SK-N-SH treated with all-trans-retinoic acid at 6 μM for 48 hours (cell line): ENCODE measurements at regions not wholly inside any gene's neighbourhood (a gene's known extent, or its start where the extent isn't known, plus 50 kb on each side); places are given as distances from the start of the nearest gene placed in this dataset.

Experiments
- ATAC-seq: fragments of 200-7000 bp; cut with Tn5 transposase; 3 replicates; pipeline ENCODE4 v1.9.1; 2020; ENCODE audit warnings: mild to moderate bottlenecking, moderate library complexity
- ARNTL ChIP-seq: fragments of 450-650 bp; formaldehyde crosslinking; IDR thresholded peaks from 2 replicates; pipeline ENCODE4 v1.5.0; 2020; ENCODE audit warnings: low read depth, mild to moderate bottlenecking, moderate library complexity, borderline replicate concordance
- BACH2 ChIP-seq: fragments of 250-450 bp; sonication (Bioruptor Pico); IDR thresholded peaks from 2 replicates; pipeline ENCODE4 v1.9.0; 2021; ENCODE audit warnings: mild to moderate bottlenecking, borderline replicate concordance
- CREB5 ChIP-seq: fragments of 250-450 bp; sonication (Bioruptor Pico); IDR thresholded peaks from 2 replicates; pipeline ENCODE4 v1.5.1; 2020; ENCODE audit warnings: low read depth, mild to moderate bottlenecking, moderate library complexity
- CSDC2 ChIP-seq: fragments of 250-450 bp; sonication (Bioruptor Pico); IDR thresholded peaks from 2 replicates; pipeline ENCODE4 v1.5.0; 2020; ENCODE audit warnings: mild to moderate bottlenecking, moderate library complexity
- CSRNP3 ChIP-seq: fragments of 250-450 bp; sonication (Bioruptor Pico); IDR thresholded peaks from 2 replicates; pipeline ENCODE4 v1.5.1; 2021; ENCODE audit warnings: mild to moderate bottlenecking, moderate library complexity
- GLIS3 ChIP-seq: fragments of 250-450 bp; sonication (Bioruptor Pico); IDR thresholded peaks from 2 replicates; pipeline ENCODE4 v1.5.0; 2020; ENCODE audit warnings: mild to moderate bottlenecking, moderate library complexity
- ISL1 ChIP-seq: fragments of 250-450 bp; sonication (Bioruptor Pico); IDR thresholded peaks from 2 replicates; pipeline ENCODE4 v2.1.2; 2022; ENCODE audit warnings: mild to moderate bottlenecking, moderate library complexity
- OSR1 ChIP-seq: fragments of 250-450 bp; sonication (Bioruptor Pico); IDR thresholded peaks from 2 replicates; pipeline ENCODE4 v1.8.0; 2022; ENCODE audit warnings: moderate library complexity, mild to moderate bottlenecking, inconsistent platforms
- PATZ1 ChIP-seq: fragments of 250-450 bp; sonication (Bioruptor Pico); IDR thresholded peaks from 2 replicates; pipeline ENCODE4 v1.8.0; 2020; ENCODE audit warnings: mild to moderate bottlenecking, moderate library complexity, borderline replicate concordance
- POU6F1 ChIP-seq: fragments of 250-450 bp; sonication (Bioruptor Pico); IDR thresholded peaks from 2 replicates; pipeline ENCODE4 v1.8.0; 2021; ENCODE audit warnings: low read depth, mild to moderate bottlenecking, moderate library complexity, borderline replicate concordance
- PPARA ChIP-seq: fragments of 250-450 bp; sonication (Bioruptor Pico); IDR thresholded peaks from 2 replicates; pipeline ENCODE4 v1.5.0; 2020; ENCODE audit warnings: mild to moderate bottlenecking, borderline replicate concordance
- SNAI2 ChIP-seq: fragments of 250-450 bp; sonication (Bioruptor Pico); IDR thresholded peaks from 2 replicates; pipeline ENCODE4 v1.5.0; 2020; ENCODE audit warnings: mild to moderate bottlenecking, moderate library complexity
- TCF4 ChIP-seq: fragments of 250-450 bp; sonication (Bioruptor Pico); IDR thresholded peaks from 2 replicates; pipeline ENCODE4 v1.8.0; 2021; ENCODE audit warnings: mild to moderate bottlenecking, moderate library complexity, borderline replicate concordance
- TOX ChIP-seq: fragments of 250-450 bp; sonication (Bioruptor Pico); IDR thresholded peaks from 2 replicates; pipeline ENCODE4 v1.8.0; 2021; ENCODE audit warnings: mild to moderate bottlenecking, moderate library complexity, borderline replicate concordance
- TSHZ2 ChIP-seq: fragments of 250-450 bp; sonication (Bioruptor Pico); IDR thresholded peaks from 2 replicates; pipeline ENCODE4 v1.5.0; 2020; ENCODE audit warnings: mild to moderate bottlenecking, moderate library complexity
- ZC3H10 ChIP-seq: fragments of 250-450 bp; sonication (Bioruptor Pico); IDR thresholded peaks from 2 replicates; pipeline ENCODE4 v1.5.1; 2021; ENCODE audit warnings: mild to moderate bottlenecking, moderate library complexity
- ZFP30 ChIP-seq: fragments of 450-650 bp; formaldehyde crosslinking; IDR thresholded peaks from 2 replicates; pipeline ENCODE4 v1.5.0; 2022; ENCODE audit warnings: mild to moderate bottlenecking, moderate library complexity
- ZNF70 ChIP-seq: fragments of 450-650 bp; formaldehyde crosslinking; IDR thresholded peaks from 2 replicates; pipeline ENCODE4 v1.5.0; 2020; ENCODE audit warnings: mild to moderate bottlenecking, moderate library complexity
- ZNF8 ChIP-seq: fragments of 450-650 bp; formaldehyde crosslinking; IDR thresholded peaks from 2 replicates; pipeline ENCODE4 v1.5.0; 2020; ENCODE audit warnings: mild to moderate bottlenecking, moderate library complexity

- no peak for TF ChIP-seq ISL1
- no peak for TF ChIP-seq SNAI2 (CRISPR knock-in tag)
- TF ChIP-seq TCF4 (CRISPR knock-in tag) = no peak
Measured at GRCh38 chr22:22037740-22038139, 55.2 kb upstream of the TOP3B start (continued).

- ATAC-seq = no peak
- TF ChIP-seq TOX (CRISPR knock-in tag) (no peak), CREB5 (no peak), TCF4 (CRISPR knock-in tag) (no peak), ZNF8 (CRISPR knock-in tag) (no peak), ARNTL (CRISPR knock-in tag) (no peak), ZNF70 (CRISPR knock-in tag) (no peak), BACH2 (CRISPR knock-in tag) (no peak), PATZ1 (CRISPR knock-in tag) (no peak), CSDC2 (CRISPR knock-in tag) (no peak), POU6F1 (CRISPR knock-in tag) (no peak), ISL1 (no peak), SNAI2 (CRISPR knock-in tag) (no peak)
Measured at GRCh38 chr22:22037229-22037628, 54.6 kb upstream of the TOP3B start.

- ATAC-seq = no peak
- TF ChIP-seq OSR1 = no peak
- TF ChIP-seq, all 23 proteins: peak for 0
Measured at GRCh38 chr22:22036588-22036987, 54.0 kb upstream of the TOP3B start.

GRCh38 chr22:22035771-22036314, 53.3 kb upstream of the TOP3B start:
- TF ChIP-seq SNAI2 (CRISPR knock-in tag) (no peak), BACH2 (CRISPR knock-in tag) (no peak), PATZ1 (CRISPR knock-in tag) (no peak), TSHZ2 (CRISPR knock-in tag) (no peak)
- TF ChIP-seq, all 23 proteins: peak for 0
- ATAC-seq = no peak

GRCh38 chr22:22035203-22035602, 52.6 kb upstream of the TOP3B start:
- ATAC-seq = no peak
- no peak for TF ChIP-seq OSR1
- no peak for TF ChIP-seq ISL1
- TF ChIP-seq CSRNP3 = no peak
- TF ChIP-seq TSHZ2 (CRISPR knock-in tag) = no peak
- no peak for TF ChIP-seq GLIS3
- TF ChIP-seq ZFP30 (CRISPR knock-in tag) = no peak
- TF ChIP-seq ZNF70 (CRISPR knock-in tag) = no peak
- TF ChIP-seq TCF4 (CRISPR knock-in tag) = no peak
- TF ChIP-seq PPARA (CRISPR knock-in tag) = no peak
- TF ChIP-seq ZC3H10 (CRISPR knock-in tag) = no peak
- no peak for TF ChIP-seq BACH2 (CRISPR knock-in tag)
